ENCODE measurements at regions not wholly inside any gene's neighbourhood (a gene's known extent, or its start where the extent isn't known, plus 50 kb on each side); places are given as distances from the start of the nearest gene placed in this dataset.
"Not testable (repeated sequence)": the region's sequence is repeated elsewhere in the genome, so short reads cannot be mapped to it uniquely, and the experiment has no call there.

- TF ChIP-seq CTCF, POLR2AphosphoS5 (IDR thresholded peaks at IDR 0.05): not testable (repeated sequence)
Measured at GRCh38 chr7:57244345-57244980, 112.2 kb upstream of the ZNF479 start.
